GM23338 (cell line): ENCODE measurements at regions not wholly inside any gene's neighbourhood (a gene's known extent, or its start where the extent isn't known, plus 50 kb on each side); places are given as distances from the start of the nearest gene placed in this dataset.

Source experiments
- ATAC-seq: fragments of 200-7000 bp; cut with Tn5 transposase; 3 replicates; pipeline ENCODE4 v1.9.1; 2020
- DNase-seq: peaks from one replicate; pipeline ENCODE4 v3.0.0-alpha.2; 2015; ENCODE audit warnings: low spot score
- H2AFZ ChIP-seq: fragments of 200-600 bp; sonication (generic); 2 replicates; pipeline ENCODE4 v1.8.0; 2016; ENCODE audit warnings: antibody characterized with exemption, mild to moderate bottlenecking, moderate library complexity
- H3F3A ChIP-seq: fragments of 200-600 bp; sonication (generic); replicated peaks from 2 replicates; pipeline ENCODE4 v1.8.0; 2017; ENCODE audit warnings: antibody characterized with exemption, mixed run types, low read depth
- H3K27ac ChIP-seq: fragments of 200-600 bp; sonication (generic); 2 replicates; pipeline ENCODE4 v1.6.1; 2016; ENCODE audit warnings: low read depth
- H3K27me3 ChIP-seq: fragments of 200-600 bp; sonication (generic); 2 replicates; pipeline ENCODE4 v1.8.0; 2016; ENCODE audit warnings: mild to moderate bottlenecking, mixed run types, moderate library complexity; ENCODE audit not compliant: insufficient read depth
- H3K36me3 ChIP-seq: fragments of 200-600 bp; sonication (generic); 2 replicates; pipeline ENCODE4 v1.8.0; 2016; ENCODE audit warnings: mild to moderate bottlenecking; ENCODE audit not compliant: insufficient read depth
- H3K4me1 ChIP-seq: fragments of 200-600 bp; sonication (generic); 2 replicates; pipeline ENCODE4 v1.8.0; 2016; ENCODE audit warnings: mild to moderate bottlenecking, moderate library complexity; ENCODE audit not compliant: insufficient read depth
- H3K4me2 ChIP-seq: fragments of 200-600 bp; sonication (generic); 2 replicates; pipeline ENCODE4 v1.7.1; 2017; ENCODE audit warnings: mixed run types
- H3K4me3 ChIP-seq: fragments of 200-600 bp; sonication (generic); 2 replicates; pipeline ENCODE4 v1.6.1; 2016; ENCODE audit warnings: mixed run types
- H3K79me2 ChIP-seq: fragments of 200-600 bp; sonication (generic); replicated peaks from 2 replicates; pipeline ENCODE4 v1.8.0; 2017; ENCODE audit warnings: mild to moderate bottlenecking; ENCODE audit not compliant: insufficient read depth
- H3K9me2 ChIP-seq: fragments of 200-600 bp; sonication (generic); 2 replicates; pipeline ENCODE4 v1.8.0; 2017; ENCODE audit not compliant: insufficient read depth
- H4K20me1 ChIP-seq: fragments of 200-600 bp; sonication (generic); replicated peaks from 2 replicates; pipeline ENCODE4 v1.8.0; 2017; ENCODE audit warnings: mild to moderate bottlenecking; ENCODE audit not compliant: insufficient read depth
- H3K27ac Mint-ChIP-seq: 2 replicates; pipeline ENCODE4 v1.8.0; 2020; ENCODE audit warnings: inconsistent platforms, mild to moderate bottlenecking, moderate library complexity, mixed read lengths
- H3K27me3 Mint-ChIP-seq: 3 replicates; pipeline ENCODE4 v1.8.0; 2022; ENCODE audit warnings: low read depth, mild to moderate bottlenecking, moderate library complexity, mixed read lengths, inconsistent platforms; ENCODE audit not compliant: insufficient read depth, poor library complexity
- H3K36me3 Mint-ChIP-seq: 3 replicates; pipeline ENCODE4 v1.8.0; 2021; ENCODE audit warnings: low read depth, mild to moderate bottlenecking, inconsistent platforms, moderate library complexity, mixed read lengths
- H3K4me1 Mint-ChIP-seq: 3 replicates; pipeline ENCODE4 v1.8.0; 2020; ENCODE audit warnings: mild to moderate bottlenecking, inconsistent platforms, mixed read lengths
- H3K4me3 Mint-ChIP-seq: 3 replicates; pipeline ENCODE4 v1.8.0; 2021; ENCODE audit warnings: moderate library complexity, mild to moderate bottlenecking, inconsistent platforms, mixed read lengths
- H3K9me3 Mint-ChIP-seq: 3 replicates; pipeline ENCODE4 v1.8.0; 2020; ENCODE audit warnings: moderate library complexity, mild to moderate bottlenecking, inconsistent platforms, mixed read lengths
- EZH2 ChIP-seq: fragments of 200-600 bp; sonication (generic); IDR thresholded peaks from one replicate; pipeline ENCODE4 v1.8.0; 2017; ENCODE audit warnings: antibody characterized with exemption, mild to moderate bottlenecking, low read depth; ENCODE audit not compliant: unreplicated experiment
- NANOG ChIP-seq: IDR thresholded peaks from 2 replicates; pipeline ENCODE4 v1.6.1; 2016; ENCODE audit warnings: antibody characterized with exemption, borderline replicate concordance
- POLR2AphosphoS5 ChIP-seq: IDR thresholded peaks from 2 replicates; pipeline ENCODE4 v1.6.1; 2016; ENCODE audit warnings: antibody characterized with exemption, low read depth
- ZNF114 ChIP-seq: fragments of 250-450 bp; sonication (Bioruptor Pico); IDR thresholded peaks from 2 replicates; pipeline ENCODE4 v1.5.0; 2020; ENCODE audit warnings: mild to moderate bottlenecking, moderate library complexity
- ZNF331 ChIP-seq: fragments of 250-450 bp; sonication (Bioruptor Pico); IDR thresholded peaks from 2 replicates; pipeline ENCODE4 v1.5.0; 2020; ENCODE audit warnings: low read depth, mild to moderate bottlenecking, moderate library complexity
- TF ChIP-seq, protein P1 (sequence below): fragments of 250-450 bp; sonication (Bioruptor Pico); IDR thresholded peaks from 2 replicates; pipeline ENCODE4 v1.5.0; 2020; ENCODE audit warnings: mild to moderate bottlenecking, moderate library complexity

GRCh38 chr2:6730649-6731532 lies 134.8 kb downstream of the CMPK2 start (continued):
- TF ChIP-seq, protein P1, sequence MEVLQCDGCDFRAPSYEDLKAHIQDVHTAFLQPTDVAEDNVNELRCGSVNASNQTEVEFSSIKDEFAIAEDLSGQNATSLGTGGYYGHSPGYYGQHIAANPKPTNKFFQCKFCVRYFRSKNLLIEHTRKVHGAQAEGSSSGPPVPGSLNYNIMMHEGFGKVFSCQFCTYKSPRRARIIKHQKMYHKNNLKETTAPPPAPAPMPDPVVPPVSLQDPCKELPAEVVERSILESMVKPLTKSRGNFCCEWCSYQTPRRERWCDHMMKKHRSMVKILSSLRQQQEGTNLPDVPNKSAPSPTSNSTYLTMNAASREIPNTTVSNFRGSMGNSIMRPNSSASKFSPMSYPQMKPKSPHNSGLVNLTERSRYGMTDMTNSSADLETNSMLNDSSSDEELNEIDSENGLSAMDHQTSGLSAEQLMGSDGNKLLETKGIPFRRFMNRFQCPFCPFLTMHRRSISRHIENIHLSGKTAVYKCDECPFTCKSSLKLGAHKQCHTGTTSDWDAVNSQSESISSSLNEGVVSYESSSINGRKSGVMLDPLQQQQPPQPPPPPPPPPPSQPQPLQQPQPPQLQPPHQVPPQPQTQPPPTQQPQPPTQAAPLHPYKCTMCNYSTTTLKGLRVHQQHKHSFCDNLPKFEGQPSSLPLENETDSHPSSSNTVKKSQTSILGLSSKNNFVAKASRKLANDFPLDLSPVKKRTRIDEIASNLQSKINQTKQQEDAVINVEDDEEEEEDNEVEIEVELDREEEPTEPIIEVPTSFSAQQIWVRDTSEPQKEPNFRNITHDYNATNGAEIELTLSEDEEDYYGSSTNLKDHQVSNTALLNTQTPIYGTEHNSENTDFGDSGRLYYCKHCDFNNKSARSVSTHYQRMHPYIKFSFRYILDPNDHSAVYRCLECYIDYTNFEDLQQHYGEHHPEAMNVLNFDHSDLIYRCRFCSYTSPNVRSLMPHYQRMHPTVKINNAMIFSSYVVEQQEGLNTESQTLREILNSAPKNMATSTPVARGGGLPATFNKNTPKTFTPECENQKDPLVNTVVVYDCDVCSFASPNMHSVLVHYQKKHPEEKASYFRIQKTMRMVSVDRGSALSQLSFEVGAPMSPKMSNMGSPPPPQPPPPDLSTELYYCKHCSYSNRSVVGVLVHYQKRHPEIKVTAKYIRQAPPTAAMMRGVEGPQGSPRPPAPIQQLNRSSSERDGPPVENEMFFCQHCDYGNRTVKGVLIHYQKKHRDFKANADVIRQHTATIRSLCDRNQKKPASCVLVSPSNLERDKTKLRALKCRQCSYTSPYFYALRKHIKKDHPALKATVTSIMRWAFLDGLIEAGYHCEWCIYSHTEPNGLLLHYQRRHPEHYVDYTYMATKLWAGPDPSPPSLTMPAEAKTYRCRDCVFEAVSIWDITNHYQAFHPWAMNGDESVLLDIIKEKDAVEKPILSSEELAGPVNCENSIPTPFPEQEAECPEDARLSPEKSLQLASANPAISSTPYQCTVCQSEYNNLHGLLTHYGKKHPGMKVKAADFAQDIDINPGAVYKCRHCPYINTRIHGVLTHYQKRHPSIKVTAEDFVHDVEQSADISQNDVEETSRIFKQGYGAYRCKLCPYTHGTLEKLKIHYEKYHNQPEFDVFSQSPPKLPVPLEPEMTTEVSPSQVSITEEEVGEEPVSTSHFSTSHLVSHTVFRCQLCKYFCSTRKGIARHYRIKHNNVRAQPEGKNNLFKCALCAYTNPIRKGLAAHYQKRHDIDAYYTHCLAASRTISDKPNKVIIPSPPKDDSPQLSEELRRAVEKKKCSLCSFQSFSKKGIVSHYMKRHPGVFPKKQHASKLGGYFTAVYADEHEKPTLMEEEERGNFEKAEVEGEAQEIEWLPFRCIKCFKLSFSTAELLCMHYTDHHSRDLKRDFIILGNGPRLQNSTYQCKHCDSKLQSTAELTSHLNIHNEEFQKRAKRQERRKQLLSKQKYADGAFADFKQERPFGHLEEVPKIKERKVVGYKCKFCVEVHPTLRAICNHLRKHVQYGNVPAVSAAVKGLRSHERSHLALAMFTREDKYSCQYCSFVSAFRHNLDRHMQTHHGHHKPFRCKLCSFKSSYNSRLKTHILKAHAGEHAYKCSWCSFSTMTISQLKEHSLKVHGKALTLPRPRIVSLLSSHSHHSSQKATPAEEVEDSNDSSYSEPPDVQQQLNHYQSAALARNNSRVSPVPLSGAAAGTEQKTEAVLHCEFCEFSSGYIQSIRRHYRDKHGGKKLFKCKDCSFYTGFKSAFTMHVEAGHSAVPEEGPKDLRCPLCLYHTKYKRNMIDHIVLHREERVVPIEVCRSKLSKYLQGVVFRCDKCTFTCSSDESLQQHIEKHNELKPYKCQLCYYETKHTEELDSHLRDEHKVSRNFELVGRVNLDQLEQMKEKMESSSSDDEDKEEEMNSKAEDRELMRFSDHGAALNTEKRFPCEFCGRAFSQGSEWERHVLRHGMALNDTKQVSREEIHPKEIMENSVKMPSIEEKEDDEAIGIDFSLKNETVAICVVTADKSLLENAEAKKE (CRISPR knock-in tag) = no peak
- no peak for TF ChIP-seq NANOG

DNA sequence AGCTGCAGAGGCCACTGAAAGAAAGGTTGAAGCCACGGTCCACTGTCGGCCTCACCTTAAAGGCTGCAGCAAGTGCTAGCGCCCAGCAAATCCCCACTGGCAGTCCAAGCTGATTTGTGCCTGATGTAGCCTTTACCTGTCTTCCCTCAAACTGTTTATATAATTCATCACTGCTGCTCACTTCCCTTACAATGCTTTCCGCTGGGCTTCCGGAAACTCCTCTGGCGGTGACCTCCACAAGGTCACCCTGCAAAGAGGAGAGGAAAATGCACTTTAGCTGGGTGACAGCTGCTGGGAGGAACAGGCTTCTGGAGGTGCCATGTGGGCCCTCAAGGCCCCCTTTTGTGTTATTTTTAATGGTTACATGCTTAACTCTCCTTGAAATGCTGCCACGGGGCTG lies 126.2 kb downstream of the CMPK2 start:
- H3K4me2 ChIP-seq = no peak overlapping the region
- no peak overlapping the region for H3K27ac ChIP-seq
- H3K36me3 ChIP-seq = no peaks in the 10 kb centered on the region
- peaks cover 42% of the 10 kb centered on the region for H3K9me3 Mint-ChIP-seq
- H3K4me3 Mint-ChIP-seq = no peak overlapping the region
- H4K20me1 ChIP-seq = no peaks in the 10 kb centered on the region
- peaks cover 4% of the 10 kb centered on the region for H3K27me3 Mint-ChIP-seq
- no peak overlapping the region for H3K27ac Mint-ChIP-seq
- no peaks in the 10 kb centered on the region for H3K4me1 ChIP-seq
- no peak overlapping the region for H3K4me3 ChIP-seq
- H3K9me2 ChIP-seq = no peaks in the 10 kb centered on the region
- H3K4me1 Mint-ChIP-seq = no peaks in the 10 kb centered on the region
- no peaks in the 10 kb centered on the region for H3F3A ChIP-seq
- no peak overlapping the region for H2AFZ ChIP-seq
- no peaks in the 10 kb centered on the region; the same call in 2 of the 3 replicates for H3K36me3 Mint-ChIP-seq
- DNase-seq (no peak), ATAC-seq (no peak)
- H3K27me3 ChIP-seq = no peaks in the 10 kb centered on the region
- TF ChIP-seq ZNF331 (no peak), ZNF114 (CRISPR knock-in tag) (no peak), POLR2AphosphoS5 (no peak), EZH2 (no peak), NANOG (no peak)
- TF ChIP-seq, protein P1 (CRISPR knock-in tag) = no peak
- H3K79me2 ChIP-seq = no peaks in the 10 kb centered on the region
